ENCODE measurements at regions not wholly inside any gene's neighbourhood (a gene's known extent, or its start where the extent isn't known, plus 50 kb on each side); places are given as distances from the start of the nearest gene placed in this dataset.
"Not testable (repeated sequence)": the region's sequence is repeated elsewhere in the genome, so short reads cannot be mapped to it uniquely, and the experiment has no call there.

GRCh38 chr11:96538622-96539021, 148.8 kb downstream of the JRKL start:
- Histone ChIP-seq H3K36me3 (ENCODE audit: insufficient read depth, low read length) (no peaks in the 10 kb centered on the region), H3K9me3 (ENCODE audit: low read length) (no peaks in the 10 kb centered on the region), H3K9me2 (ENCODE audit: low read depth, low read length) (no peaks in the 10 kb centered on the region), H3K4me2 (ENCODE audit: low read length) (no peak overlapping the region), H3K27me3 (ENCODE audit: insufficient read depth, low read length) (no peaks in the 10 kb centered on the region), H3K79me2 (ENCODE audit: insufficient read depth, low read length) (no peaks in the 10 kb centered on the region), H2AFZ (ENCODE audit: low read length) (no peak overlapping the region), H3F3A (ENCODE audit: insufficient read depth, low read length) (no peaks in the 10 kb centered on the region), H3K9ac (ENCODE audit: low read length) (no peak overlapping the region), H3K4me3 (ENCODE audit: low read depth, low read length, poor library complexity, severe bottlenecking) (no peak overlapping the region), H3K27ac (ENCODE audit: low read depth, low read length, poor library complexity, severe bottlenecking) (no peak overlapping the region), H3K4me1 (ENCODE audit: insufficient read depth, low read length, severe bottlenecking) (no peaks in the 10 kb centered on the region), H4K20me1 (ENCODE audit: insufficient read depth, low read length) (no peaks in the 10 kb centered on the region)
- TF ChIP-seq CTCF (IDR thresholded peaks at IDR 0.05; ENCODE audit: low read length) = no peak
- no peak for TF ChIP-seq EZH2 (IDR thresholded peaks at IDR 0.05; ENCODE audit: borderline replicate concordance, low read length)

GRCh38 chr11:96540875-96541274, 151.1 kb downstream of the JRKL start:
- Histone ChIP-seq H3F3A (ENCODE audit: insufficient read depth, low read length) (no peaks in the 10 kb centered on the region), H3K79me2 (ENCODE audit: insufficient read depth, low read length) (no peaks in the 10 kb centered on the region), H3K36me3 (ENCODE audit: insufficient read depth, low read length) (no peaks in the 10 kb centered on the region), H3K9ac (ENCODE audit: low read length) (no peak overlapping the region), H3K4me3 (ENCODE audit: low read depth, low read length, poor library complexity, severe bottlenecking) (no peak overlapping the region), H4K20me1 (ENCODE audit: insufficient read depth, low read length) (no peaks in the 10 kb centered on the region), H3K4me2 (ENCODE audit: low read length) (no peak overlapping the region), H3K27ac (ENCODE audit: low read depth, low read length, poor library complexity, severe bottlenecking) (no peak overlapping the region), H3K27me3 (ENCODE audit: insufficient read depth, low read length) (no peaks in the 10 kb centered on the region), H3K4me1 (ENCODE audit: insufficient read depth, low read length, severe bottlenecking) (no peaks in the 10 kb centered on the region), H2AFZ (ENCODE audit: low read length) (no peak overlapping the region), H3K9me3 (ENCODE audit: low read length) (no peaks in the 10 kb centered on the region), H3K9me2 (ENCODE audit: low read depth, low read length) (no peaks in the 10 kb centered on the region)
- no peak for TF ChIP-seq CTCF (IDR thresholded peaks at IDR 0.05; ENCODE audit: low read length)
- no peak for TF ChIP-seq EZH2 (IDR thresholded peaks at IDR 0.05; ENCODE audit: borderline replicate concordance, low read length)

GRCh38 chr11:96543177-96543576, 153.4 kb downstream of the JRKL start:
- Histone ChIP-seq H3K4me2 (ENCODE audit: low read length) (no peak overlapping the region), H3K9me2 (ENCODE audit: low read depth, low read length) (no peaks in the 10 kb centered on the region), H3K27ac (ENCODE audit: low read depth, low read length, poor library complexity, severe bottlenecking) (no peak overlapping the region), H3K9me3 (ENCODE audit: low read length) (no peaks in the 10 kb centered on the region), H3K79me2 (ENCODE audit: insufficient read depth, low read length) (no peaks in the 10 kb centered on the region), H3F3A (ENCODE audit: insufficient read depth, low read length) (no peaks in the 10 kb centered on the region), H3K36me3 (ENCODE audit: insufficient read depth, low read length) (no peaks in the 10 kb centered on the region), H3K9ac (ENCODE audit: low read length) (no peak overlapping the region), H4K20me1 (ENCODE audit: insufficient read depth, low read length) (no peaks in the 10 kb centered on the region), H3K4me1 (ENCODE audit: insufficient read depth, low read length, severe bottlenecking) (no peaks in the 10 kb centered on the region), H2AFZ (ENCODE audit: low read length) (no peak overlapping the region), H3K27me3 (ENCODE audit: insufficient read depth, low read length) (no peaks in the 10 kb centered on the region), H3K4me3 (ENCODE audit: low read depth, low read length, poor library complexity, severe bottlenecking) (no peak overlapping the region)
- TF ChIP-seq CTCF (IDR thresholded peaks at IDR 0.05; ENCODE audit: low read length) (no peak), EZH2 (IDR thresholded peaks at IDR 0.05; ENCODE audit: borderline replicate concordance, low read length) (no peak)

- not testable (repeated sequence) for H3K4me2 ChIP-seq (ENCODE audit: low read length); H3K27ac ChIP-seq (ENCODE audit: low read depth, low read length, poor library complexity, severe bottlenecking); H3K9ac ChIP-seq (ENCODE audit: low read length); H3F3A ChIP-seq (ENCODE audit: insufficient read depth, low read length); H3K27me3 ChIP-seq (ENCODE audit: insufficient read depth, low read length); H2AFZ ChIP-seq (ENCODE audit: low read length); H3K4me3 ChIP-seq (ENCODE audit: low read depth, low read length, poor library complexity, severe bottlenecking); H3K9me2 ChIP-seq (ENCODE audit: low read depth, low read length); H4K20me1 ChIP-seq (ENCODE audit: insufficient read depth, low read length); H3K36me3 ChIP-seq (ENCODE audit: insufficient read depth, low read length); H3K9me3 ChIP-seq (ENCODE audit: low read length); H3K4me1 ChIP-seq (ENCODE audit: insufficient read depth, low read length, severe bottlenecking); H3K79me2 ChIP-seq (ENCODE audit: insufficient read depth, low read length)
These were observed 155.4 kb downstream of the JRKL start for GRCh38 chr11:96545192-96545591.
